ENCODE measurements at regions not wholly inside any gene's neighbourhood (a gene's known extent, or its start where the extent isn't known, plus 50 kb on each side); places are given as distances from the start of the nearest gene placed in this dataset.

- FAIRE-seq (no peak), DNase-seq (ENCODE audit: low spot score) (no peak), ATAC-seq (no peak)
- TF ChIP-seq POGZ (CRISPR knock-in tag; IDR thresholded peaks at IDR 0.05) (no peak), YEATS4 (CRISPR knock-in tag; IDR thresholded peaks at IDR 0.05; ENCODE audit: borderline replicate concordance) (no peak), ZNF883 (CRISPR knock-in tag; IDR thresholded peaks at IDR 0.05; ENCODE audit: not compliant biosample characterization) (no peak), ZNF747 (CRISPR knock-in tag; IDR thresholded peaks at IDR 0.05; ENCODE audit: borderline replicate concordance) (no peak), ZNF18 (CRISPR knock-in tag; IDR thresholded peaks at IDR 0.05; ENCODE audit: insufficient replicate concordance) (no peak), KLF11 (CRISPR knock-in tag; IDR thresholded peaks at IDR 0.05) (no peak), BCLAF1 (IDR thresholded peaks at IDR 0.05) (no peak)
- Histone ChIP-seq H3K4me2 (ENCODE audit: low read depth, low read length) (no peak overlapping the region), H3K27me3 (ENCODE audit: control insufficient read depth in 1 of 2, insufficient read depth in 2 of 2, low read length in 2 of 2) (no peaks in the 10 kb centered on the region), H3K27ac (ENCODE audit: extremely low read length, insufficient read depth, low read length) (no peak overlapping the region), H3K79me2 (ENCODE audit: insufficient read depth, low read length) (no peaks in the 10 kb centered on the region), H3K36me3 (replicated peaks in 1 of 2; ENCODE audit: control insufficient read depth in 1 of 2, insufficient read depth in 2 of 2, low read length in 2 of 2) (no peaks in the 10 kb centered on the region), H3K9me3 (ENCODE audit: low read length) (0 out of 2 replicates have a peak, but pooled peaks cover 7% of the 10 kb centered on the region), H3K4me3 (replicated peaks in 1 of 3; ENCODE audit: insufficient read depth in 1 of 3, low read depth in 2 of 3, low read length in 3 of 3) (no peak overlapping the region), H3K9ac (ENCODE audit: insufficient read depth, low read depth, low read length) (no peak overlapping the region), H4K20me1 (ENCODE audit: insufficient read depth, low read length) (no peaks in the 10 kb centered on the region), H3K4me1 (ENCODE audit: insufficient read depth, low read length) (no peaks in the 10 kb centered on the region), H2AFZ (ENCODE audit: low read length) (no peak overlapping the region)
- no TSS peak for BruUV-seq (replicated peaks)
- ChIA-PET POLR2A (no interaction called here), CTCF (ENCODE audit: low intra/inter-chr PET ratio, low total read pairs) (no interaction called here)
- WGBS (ENCODE audit: low lambda C conversion rate), result 3% methylated on average over 1 of the region's 1 CpG
- in situ Hi-C loops (cut with HindIII; ENCODE audit: extremely low pct_ligation_motif_present, low pct_unique_long_range_greater_than_20kb) (no loop called here), intact Hi-C loops (cut with micrococcal nuclease; ENCODE audit: unreplicated experiment) (no loop called here)
Measured at GRCh38 chr3:162491952-162492351, 995.3 kb downstream of the OTOL1 start.

Data from HepG2 (cell line).